ENCODE measurements at regions not wholly inside any gene's neighbourhood (a gene's known extent, or its start where the extent isn't known, plus 50 kb on each side); places are given as distances from the start of the nearest gene placed in this dataset.
"Not testable (repeated sequence)": the region's sequence is repeated elsewhere in the genome, so short reads cannot be mapped to it uniquely, and the experiment has no call there.

DNA sequence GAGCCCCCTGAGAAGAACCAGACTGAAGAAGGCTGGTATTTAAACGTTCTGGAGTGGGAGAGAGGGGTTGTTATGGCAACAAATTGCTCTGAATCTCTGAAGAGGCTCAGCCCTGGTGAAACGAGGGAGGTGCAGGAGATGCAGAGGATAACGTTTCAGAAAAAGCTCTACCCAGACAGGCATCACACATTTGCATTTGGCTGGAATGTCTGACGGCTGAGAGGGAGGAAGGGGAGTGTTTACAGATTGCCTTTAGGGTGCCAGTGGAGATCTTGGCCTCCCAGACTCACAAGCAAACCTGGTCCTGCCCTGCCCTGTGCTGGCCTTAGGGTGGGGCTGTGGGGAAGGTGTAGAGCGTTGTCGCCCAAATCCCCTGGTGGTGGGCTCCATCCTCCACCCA lies 169.0 kb upstream of the AJAP1 start:
- DNase-seq (ENCODE audit: low spot score): no peak
- H3K9me3 Mint-ChIP-seq (ENCODE audit: unreplicated experiment): peaks cover 21% of the 10 kb centered on the region
- no peak overlapping the region for H3K27ac Mint-ChIP-seq (ENCODE audit: unreplicated experiment)
- peaks cover 10% of the 10 kb centered on the region for H3K36me3 Mint-ChIP-seq (ENCODE audit: low read depth, unreplicated experiment)
- H3K4me3 Mint-ChIP-seq (ENCODE audit: unreplicated experiment): no peak overlapping the region
- H3K27me3 Mint-ChIP-seq (ENCODE audit: unreplicated experiment): peaks cover 5% of the 10 kb centered on the region
- H3K4me1 Mint-ChIP-seq (ENCODE audit: unreplicated experiment): no peaks in the 10 kb centered on the region
- TF ChIP-seq, protein P1, sequence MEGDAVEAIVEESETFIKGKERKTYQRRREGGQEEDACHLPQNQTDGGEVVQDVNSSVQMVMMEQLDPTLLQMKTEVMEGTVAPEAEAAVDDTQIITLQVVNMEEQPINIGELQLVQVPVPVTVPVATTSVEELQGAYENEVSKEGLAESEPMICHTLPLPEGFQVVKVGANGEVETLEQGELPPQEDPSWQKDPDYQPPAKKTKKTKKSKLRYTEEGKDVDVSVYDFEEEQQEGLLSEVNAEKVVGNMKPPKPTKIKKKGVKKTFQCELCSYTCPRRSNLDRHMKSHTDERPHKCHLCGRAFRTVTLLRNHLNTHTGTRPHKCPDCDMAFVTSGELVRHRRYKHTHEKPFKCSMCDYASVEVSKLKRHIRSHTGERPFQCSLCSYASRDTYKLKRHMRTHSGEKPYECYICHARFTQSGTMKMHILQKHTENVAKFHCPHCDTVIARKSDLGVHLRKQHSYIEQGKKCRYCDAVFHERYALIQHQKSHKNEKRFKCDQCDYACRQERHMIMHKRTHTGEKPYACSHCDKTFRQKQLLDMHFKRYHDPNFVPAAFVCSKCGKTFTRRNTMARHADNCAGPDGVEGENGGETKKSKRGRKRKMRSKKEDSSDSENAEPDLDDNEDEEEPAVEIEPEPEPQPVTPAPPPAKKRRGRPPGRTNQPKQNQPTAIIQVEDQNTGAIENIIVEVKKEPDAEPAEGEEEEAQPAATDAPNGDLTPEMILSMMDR (IDR thresholded peaks at IDR 0.05; ENCODE audit: unreplicated experiment): no peak

DNA sequence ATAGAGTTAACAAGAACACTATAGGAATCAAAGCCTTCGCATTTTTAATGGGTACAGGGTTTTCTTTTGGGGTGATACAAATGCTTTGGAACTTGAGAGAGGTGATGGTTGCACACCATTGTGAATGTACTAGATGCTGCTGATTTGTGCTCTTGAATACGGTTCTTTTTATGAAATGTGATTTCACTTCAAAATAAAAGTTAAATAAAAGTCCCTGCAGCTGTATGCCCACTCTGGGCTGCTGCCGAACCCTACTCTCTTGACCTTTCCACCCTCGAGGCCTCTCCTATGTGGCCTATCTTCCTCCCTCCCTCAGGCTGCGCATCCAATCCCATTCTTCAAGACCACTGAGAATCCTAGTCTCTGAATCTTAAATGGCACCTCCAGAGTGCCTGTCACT lies 168.5 kb upstream of the AJAP1 start:
- Mint-ChIP-seq H3K36me3 (ENCODE audit: low read depth, unreplicated experiment) (peaks cover 10% of the 10 kb centered on the region), H3K4me1 (ENCODE audit: unreplicated experiment) (no peaks in the 10 kb centered on the region), H3K27ac (ENCODE audit: unreplicated experiment) (no peak overlapping the region), H3K27me3 (ENCODE audit: unreplicated experiment) (peaks cover 7% of the 10 kb centered on the region), H3K4me3 (ENCODE audit: unreplicated experiment) (no peak overlapping the region), H3K9me3 (ENCODE audit: unreplicated experiment) (peaks cover 21% of the 10 kb centered on the region)
- TF ChIP-seq, protein P1 (IDR thresholded peaks at IDR 0.05; ENCODE audit: unreplicated experiment): no peak
- DNase-seq (ENCODE audit: low spot score): no peak

DNA sequence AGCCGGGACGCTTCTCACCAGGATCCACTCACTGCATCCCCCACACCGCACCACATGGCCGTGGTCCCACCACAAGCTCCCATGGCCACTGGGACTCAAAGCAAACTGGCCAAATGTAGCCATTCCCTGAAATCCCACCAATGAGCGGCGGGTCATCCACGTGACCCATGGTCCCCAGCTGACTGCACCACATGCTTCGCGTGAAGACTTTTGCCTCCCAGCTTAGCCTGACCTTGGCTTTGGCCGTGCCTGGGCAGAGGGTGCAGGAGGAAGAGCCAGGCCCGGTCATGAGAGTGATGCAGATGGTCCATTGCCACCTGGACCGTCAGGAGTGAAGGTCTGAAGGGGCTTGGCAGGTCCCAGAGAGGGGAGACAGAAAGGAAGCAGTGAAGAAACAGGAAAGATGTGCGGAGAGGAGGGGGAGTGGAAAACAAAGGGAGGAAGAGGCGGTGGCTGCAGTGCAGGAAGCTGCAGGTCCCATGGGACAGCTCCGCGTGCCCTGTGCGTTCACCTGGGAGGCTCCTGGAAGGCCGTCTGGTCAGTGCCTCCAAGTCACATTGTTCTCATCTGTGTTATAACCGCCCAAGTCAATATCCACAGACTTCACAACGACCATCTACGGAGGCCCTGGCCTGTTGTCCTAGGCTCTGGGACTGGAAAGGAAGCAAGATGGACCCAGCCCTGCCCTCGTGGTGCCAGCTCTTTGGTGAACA lies 167.8 kb upstream of the AJAP1 start:
- H3K4me3 Mint-ChIP-seq (ENCODE audit: unreplicated experiment): no peak overlapping the region
- H3K27ac Mint-ChIP-seq (ENCODE audit: unreplicated experiment): no peak overlapping the region
- peaks cover 27% of the 10 kb centered on the region for H3K9me3 Mint-ChIP-seq (ENCODE audit: unreplicated experiment)
- H3K4me1 Mint-ChIP-seq (ENCODE audit: unreplicated experiment): no peaks in the 10 kb centered on the region
- peaks cover 8% of the 10 kb centered on the region for H3K27me3 Mint-ChIP-seq (ENCODE audit: unreplicated experiment)
- peaks cover 10% of the 10 kb centered on the region for H3K36me3 Mint-ChIP-seq (ENCODE audit: low read depth, unreplicated experiment)
- TF ChIP-seq, protein P1 (IDR thresholded peaks at IDR 0.05; ENCODE audit: unreplicated experiment): no peak
- DNase-seq (ENCODE audit: low spot score): no peak

DNA sequence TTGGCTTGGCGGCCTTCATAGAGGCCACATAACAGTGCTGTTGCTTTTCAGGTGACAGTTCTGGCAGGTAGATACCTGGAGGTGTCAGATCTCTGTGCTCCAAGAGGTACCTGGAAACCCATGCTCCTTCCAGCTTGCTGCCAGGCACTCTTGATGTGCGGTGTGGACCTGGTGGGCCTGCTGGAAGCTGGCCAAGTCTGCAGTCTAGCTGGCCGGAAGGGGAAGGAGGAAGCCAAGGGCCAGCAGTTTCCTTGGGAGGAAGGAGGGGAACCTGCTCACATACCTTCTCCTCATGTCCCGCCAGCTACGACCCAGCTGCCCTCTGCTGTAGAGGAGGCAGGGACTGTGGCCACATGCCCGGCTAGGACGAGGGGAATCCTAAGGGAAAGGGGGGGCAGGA lies 166.4 kb upstream of the AJAP1 start:
- Mint-ChIP-seq H3K9me3 (ENCODE audit: unreplicated experiment) (peaks cover 29% of the 10 kb centered on the region), H3K36me3 (ENCODE audit: low read depth, unreplicated experiment) (peaks cover 10% of the 10 kb centered on the region), H3K27ac (ENCODE audit: unreplicated experiment) (no peak overlapping the region), H3K4me3 (ENCODE audit: unreplicated experiment) (no peak overlapping the region), H3K27me3 (ENCODE audit: unreplicated experiment) (peaks cover 8% of the 10 kb centered on the region), H3K4me1 (ENCODE audit: unreplicated experiment) (no peaks in the 10 kb centered on the region)
- DNase-seq (ENCODE audit: low spot score): no peak
- TF ChIP-seq, protein P1 (IDR thresholded peaks at IDR 0.05; ENCODE audit: unreplicated experiment): no peak

DNA sequence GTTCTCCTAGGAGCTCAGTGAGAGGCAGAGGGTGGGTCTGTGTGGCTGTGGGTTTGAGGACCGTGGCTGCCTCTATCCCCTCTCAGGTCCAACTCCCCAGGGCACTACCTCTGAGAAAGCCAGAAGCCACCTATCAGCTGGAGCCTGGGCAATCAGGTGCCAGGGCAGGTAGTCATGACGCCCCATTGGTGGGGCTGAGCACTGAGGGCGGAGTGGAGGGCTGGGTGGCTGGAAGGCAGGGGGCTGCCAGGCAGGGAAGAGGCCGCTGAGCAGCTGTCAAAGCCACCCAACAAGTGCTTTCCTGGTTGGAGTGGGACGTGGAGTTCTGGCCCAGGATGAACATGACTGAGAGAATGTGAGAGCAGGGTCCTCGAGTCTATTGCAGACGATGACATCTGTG lies 164.9 kb upstream of the AJAP1 start:
- Mint-ChIP-seq H3K36me3 (ENCODE audit: low read depth, unreplicated experiment) (peaks cover 10% of the 10 kb centered on the region), H3K27me3 (ENCODE audit: unreplicated experiment) (peaks cover 8% of the 10 kb centered on the region), H3K9me3 (ENCODE audit: unreplicated experiment) (peaks cover 36% of the 10 kb centered on the region), H3K27ac (ENCODE audit: unreplicated experiment) (no peak overlapping the region), H3K4me1 (ENCODE audit: unreplicated experiment) (no peaks in the 10 kb centered on the region), H3K4me3 (ENCODE audit: unreplicated experiment) (no peak overlapping the region)
- DNase-seq (ENCODE audit: low spot score): no peak
- TF ChIP-seq, protein P1 (IDR thresholded peaks at IDR 0.05; ENCODE audit: unreplicated experiment): no peak

DNA sequence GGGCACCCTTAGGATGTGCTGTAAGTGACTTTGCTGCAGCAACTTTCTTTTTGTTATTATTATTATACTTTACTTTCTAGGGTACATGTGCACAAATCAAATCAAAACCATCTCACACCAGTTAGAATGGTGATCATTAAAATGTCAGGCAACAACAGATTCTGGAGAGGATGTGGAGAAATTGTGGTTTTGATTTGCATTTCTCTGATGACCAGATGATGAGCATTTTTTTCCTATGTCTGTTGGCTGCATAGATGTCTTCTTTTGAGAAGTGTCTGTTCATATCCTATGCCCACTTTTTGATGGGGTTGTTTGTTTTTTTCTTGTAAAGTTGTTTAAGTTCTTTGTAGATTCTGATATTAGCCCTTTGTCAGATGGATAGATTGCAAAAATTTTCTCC lies 164.4 kb upstream of the AJAP1 start:
- H3K27ac Mint-ChIP-seq (ENCODE audit: unreplicated experiment); H3K27me3 Mint-ChIP-seq (ENCODE audit: unreplicated experiment); DNase-seq (ENCODE audit: low spot score); H3K4me1 Mint-ChIP-seq (ENCODE audit: unreplicated experiment); H3K4me3 Mint-ChIP-seq (ENCODE audit: unreplicated experiment); H3K36me3 Mint-ChIP-seq (ENCODE audit: low read depth, unreplicated experiment): not testable (repeated sequence)
- peaks cover 36% of the 10 kb centered on the region for H3K9me3 Mint-ChIP-seq (ENCODE audit: unreplicated experiment)
